ENCODE measurements at regions not wholly inside any gene's neighbourhood (a gene's known extent, or its start where the extent isn't known, plus 50 kb on each side); places are given as distances from the start of the nearest gene placed in this dataset.
"Not testable (repeated sequence)": the region's sequence is repeated elsewhere in the genome, so short reads cannot be mapped to it uniquely, and the experiment has no call there.

GRCh38 chr3:51588724-51589123, 50.2 kb downstream of the RAD54L2 start:
- DNase-seq, result peak in 1 of 2 donors; percentile 58

GRCh38 chr3:51591231-51591630, 52.7 kb downstream of the RAD54L2 start:
- DNase-seq, result no peak

- DNase-seq, result no peak
These were observed 55.2 kb downstream of the RAD54L2 start for GRCh38 chr3:51593697-51594096.

GRCh38 chr3:51599638-51600037, 61.1 kb downstream of the RAD54L2 start:
- not testable (repeated sequence) for DNase-seq

- DNase-seq, result no peak
These were observed 65.7 kb downstream of the RAD54L2 start for GRCh38 chr3:51604212-51604611.

DNA sequence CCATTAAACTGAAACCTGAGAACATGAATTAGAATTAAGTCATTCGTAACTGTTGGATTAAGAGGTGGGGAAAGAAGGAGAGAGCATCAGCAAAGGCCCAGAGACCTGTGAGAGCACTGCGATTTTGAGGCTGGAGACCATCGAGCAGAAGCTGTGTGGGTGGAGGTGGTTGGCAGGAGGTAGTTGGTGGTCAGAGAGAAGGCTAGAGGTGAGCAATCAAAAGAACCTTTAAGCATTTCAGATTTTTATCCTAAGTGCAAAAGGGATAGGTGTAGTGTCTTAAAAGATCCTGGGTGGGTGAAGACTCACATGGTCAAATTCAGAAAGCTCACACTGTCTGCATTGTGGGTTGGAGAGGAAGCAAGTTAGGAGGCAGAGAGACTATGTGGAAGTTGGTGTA, 65.1 kb upstream of the TEX264 start:
- no peak for DNase-seq

- not testable (repeated sequence) for DNase-seq
These were observed 64.2 kb upstream of the TEX264 start for GRCh38 chr3:51606871-51607270.

GRCh38 chr3:51607591-51608325, 63.3 kb upstream of the TEX264 start:
- not testable (repeated sequence) for DNase-seq

DNA sequence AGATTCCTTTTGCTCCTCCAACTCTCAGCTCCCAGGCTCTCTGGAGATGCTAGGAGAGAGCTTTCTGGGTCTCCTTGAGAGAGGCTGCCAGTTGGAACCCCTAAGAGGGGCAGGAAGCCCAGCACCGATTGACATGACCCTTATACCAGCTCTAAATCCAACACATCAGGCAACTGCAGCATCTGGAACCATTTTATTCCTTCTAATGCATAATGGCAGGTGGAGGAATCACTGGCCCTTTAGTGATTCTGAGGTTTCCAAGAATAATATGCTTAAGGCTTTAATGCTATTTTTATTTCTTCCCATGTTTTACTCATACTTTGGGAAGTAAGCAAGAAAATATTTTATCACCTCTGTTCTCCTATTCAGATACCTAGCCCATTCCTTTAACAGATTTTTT, 60.3 kb upstream of the TEX264 start:
- no peak for DNase-seq

GRCh38 chr3:51617597-51617996, 53.5 kb upstream of the TEX264 start:
- DNase-seq, result no peak

GRCh38 chr3:51618038-51618437, 53.0 kb upstream of the TEX264 start:
- DNase-seq, result not testable (repeated sequence)

DNA sequence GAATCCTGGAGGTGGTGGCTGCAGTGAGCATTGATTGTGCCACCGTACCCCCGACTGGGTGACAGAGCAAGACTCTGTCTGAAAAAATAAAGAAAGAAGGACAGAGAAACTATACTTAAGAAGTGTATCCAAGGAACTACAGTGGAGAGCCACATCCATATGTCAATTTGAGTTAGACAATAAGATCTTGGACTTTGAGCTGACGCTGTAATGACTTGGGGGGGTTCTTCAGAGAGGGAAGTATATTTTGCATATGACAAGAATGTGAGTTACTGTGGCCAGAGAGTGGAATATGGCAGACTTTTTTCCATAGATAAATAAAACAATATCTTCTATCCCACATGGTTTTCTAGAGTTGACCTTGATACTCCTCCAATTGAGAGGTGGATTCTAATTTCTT, 52.6 kb upstream of the TEX264 start:
- no peak for DNase-seq

DNA sequence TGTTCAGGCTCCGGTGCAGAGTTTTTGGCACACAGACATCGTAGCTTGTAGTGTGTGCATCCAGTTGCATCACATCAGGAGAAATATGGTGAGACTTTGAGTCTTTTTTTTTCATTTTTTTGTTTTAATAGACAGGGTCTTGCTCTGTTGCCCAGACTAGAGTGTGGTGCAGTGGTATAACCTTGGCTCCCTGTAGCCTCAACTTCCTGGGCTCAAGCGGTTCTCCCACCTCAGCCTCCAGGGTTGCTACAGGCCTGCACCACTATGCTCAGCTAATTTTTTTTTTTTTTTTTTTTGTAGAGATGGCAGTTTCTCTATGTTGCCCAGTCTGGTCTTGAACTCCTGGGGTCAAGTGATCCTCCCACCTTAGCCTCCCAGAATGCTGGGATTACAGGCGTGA, 51.1 kb upstream of the TEX264 start:
- DNase-seq, result no peak

GRCh38 chr3:51620543-51620942, 50.5 kb upstream of the TEX264 start:
- DNase-seq, result no peak

DNA sequence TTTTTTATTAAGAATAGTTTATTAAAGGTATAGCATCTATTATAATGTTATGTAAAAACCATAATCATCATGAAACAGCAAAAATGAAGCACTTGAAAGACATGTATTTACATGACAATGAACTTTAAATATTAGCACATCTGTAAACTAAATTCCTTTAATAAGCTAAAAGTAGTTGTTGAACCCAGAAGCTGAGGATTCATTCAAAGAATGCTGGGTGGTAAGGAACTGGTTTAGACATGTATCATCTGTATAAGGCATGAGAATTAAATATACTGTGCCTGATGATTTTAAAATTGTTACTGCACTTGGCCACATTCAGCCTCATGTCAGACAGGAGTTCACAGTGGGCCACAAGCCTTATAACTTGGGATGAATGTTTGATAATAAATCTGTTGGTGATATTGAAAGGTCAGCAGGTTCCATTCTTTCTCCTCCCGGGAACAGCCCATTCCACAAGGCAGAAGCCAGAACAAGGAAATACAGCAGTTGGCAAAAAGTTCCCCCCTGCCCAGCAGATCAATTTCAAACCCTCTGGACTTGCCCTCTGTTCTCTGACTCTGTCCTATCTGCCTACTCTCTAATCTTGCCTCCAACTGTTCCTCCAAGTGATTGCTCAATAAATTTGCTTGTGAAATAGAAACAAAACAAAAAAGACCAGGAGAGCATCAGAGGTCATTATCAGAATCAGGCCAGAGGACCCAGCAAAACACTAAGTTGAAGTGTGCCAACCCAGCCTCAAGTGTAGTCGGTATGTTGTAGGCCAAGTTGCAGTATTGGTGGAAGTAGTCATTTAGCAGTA, 49.8 kb upstream of the TEX264 start:
- DNase-seq, result no peak
